SK-N-SH treated with all-trans-retinoic acid at 6 μM for 48 hours (cell line): ENCODE measurements at regions not wholly inside any gene's neighbourhood (a gene's known extent, or its start where the extent isn't known, plus 50 kb on each side); places are given as distances from the start of the nearest gene placed in this dataset.

ENCODE experiments used
- ATAC-seq: fragments of 200-7000 bp; cut with Tn5 transposase; 3 replicates; pipeline ENCODE4 v1.9.1; 2020; ENCODE audit warnings: mild to moderate bottlenecking, moderate library complexity
- BACH2 ChIP-seq: fragments of 250-450 bp; sonication (Bioruptor Pico); IDR thresholded peaks from 2 replicates; pipeline ENCODE4 v1.9.0; 2021; ENCODE audit warnings: mild to moderate bottlenecking, borderline replicate concordance
- CREB5 ChIP-seq: fragments of 250-450 bp; sonication (Bioruptor Pico); IDR thresholded peaks from 2 replicates; pipeline ENCODE4 v1.5.1; 2020; ENCODE audit warnings: low read depth, mild to moderate bottlenecking, moderate library complexity
- CSRNP3 ChIP-seq: fragments of 250-450 bp; sonication (Bioruptor Pico); IDR thresholded peaks from 2 replicates; pipeline ENCODE4 v1.5.1; 2021; ENCODE audit warnings: mild to moderate bottlenecking, moderate library complexity
- ESRRG ChIP-seq: fragments of 250-450 bp; sonication (Bioruptor Pico); IDR thresholded peaks from 2 replicates; pipeline ENCODE4 v1.6.1; 2021; ENCODE audit warnings: mild to moderate bottlenecking
- GLIS3 ChIP-seq: fragments of 250-450 bp; sonication (Bioruptor Pico); IDR thresholded peaks from 2 replicates; pipeline ENCODE4 v1.5.0; 2020; ENCODE audit warnings: mild to moderate bottlenecking, moderate library complexity
- ISL1 ChIP-seq: fragments of 250-450 bp; sonication (Bioruptor Pico); IDR thresholded peaks from 2 replicates; pipeline ENCODE4 v2.1.2; 2022; ENCODE audit warnings: mild to moderate bottlenecking, moderate library complexity
- OSR1 ChIP-seq: fragments of 250-450 bp; sonication (Bioruptor Pico); IDR thresholded peaks from 2 replicates; pipeline ENCODE4 v1.8.0; 2022; ENCODE audit warnings: moderate library complexity, mild to moderate bottlenecking, inconsistent platforms
- PATZ1 ChIP-seq: fragments of 250-450 bp; sonication (Bioruptor Pico); IDR thresholded peaks from 2 replicates; pipeline ENCODE4 v1.8.0; 2020; ENCODE audit warnings: mild to moderate bottlenecking, moderate library complexity, borderline replicate concordance
- POU6F1 ChIP-seq: fragments of 250-450 bp; sonication (Bioruptor Pico); IDR thresholded peaks from 2 replicates; pipeline ENCODE4 v1.8.0; 2021; ENCODE audit warnings: low read depth, mild to moderate bottlenecking, moderate library complexity, borderline replicate concordance
- RARB ChIP-seq: fragments of 250-450 bp; sonication (Bioruptor Pico); IDR thresholded peaks from 2 replicates; pipeline ENCODE4 v1.8.0; 2021; ENCODE audit warnings: mild to moderate bottlenecking, moderate library complexity
- SNAI2 ChIP-seq: fragments of 250-450 bp; sonication (Bioruptor Pico); IDR thresholded peaks from 2 replicates; pipeline ENCODE4 v1.5.0; 2020; ENCODE audit warnings: mild to moderate bottlenecking, moderate library complexity
- TCF4 ChIP-seq: fragments of 250-450 bp; sonication (Bioruptor Pico); IDR thresholded peaks from 2 replicates; pipeline ENCODE4 v1.8.0; 2021; ENCODE audit warnings: mild to moderate bottlenecking, moderate library complexity, borderline replicate concordance
- TSHZ2 ChIP-seq: fragments of 250-450 bp; sonication (Bioruptor Pico); IDR thresholded peaks from 2 replicates; pipeline ENCODE4 v1.5.0; 2020; ENCODE audit warnings: mild to moderate bottlenecking, moderate library complexity

GRCh38 chr20:39983183-39983582 is 705.9 kb downstream of the MAFB start:
- TF ChIP-seq TSHZ2 = no peak
- no peak for TF ChIP-seq OSR1 (CRISPR knock-in tag)
- TF ChIP-seq SNAI2 (CRISPR knock-in tag) = no peak
- no peak for ATAC-seq

GRCh38 chr20:39974966-39975501 is 714.0 kb downstream of the MAFB start:
- TF ChIP-seq OSR1 (CRISPR knock-in tag) (no peak), POU6F1 (no peak), SNAI2 (CRISPR knock-in tag) (no peak)
- no peak for ATAC-seq

- no peak for ATAC-seq
- TF ChIP-seq BACH2 (CRISPR knock-in tag) (no peak), CSRNP3 (CRISPR knock-in tag) (no peak), GLIS3 (no peak), ESRRG (CRISPR knock-in tag) (no peak), TCF4 (CRISPR knock-in tag) (no peak)
Measured at GRCh38 chr20:39968495-39968894, 720.5 kb downstream of the MAFB start.

GRCh38 chr20:39967806-39968205 is 721.2 kb downstream of the MAFB start:
- no peak for ATAC-seq
- TF ChIP-seq OSR1 (CRISPR knock-in tag) (no peak), PATZ1 (CRISPR knock-in tag) (no peak), RARB (CRISPR knock-in tag) (no peak), CREB5 (CRISPR knock-in tag) (no peak), SNAI2 (CRISPR knock-in tag) (no peak), POU6F1 (no peak), ISL1 (no peak), TSHZ2 (no peak)
